Epithelial cell of proximal tubule (primary cell): ENCODE measurements at regions not wholly inside any gene's neighbourhood (a gene's known extent, or its start where the extent isn't known, plus 50 kb on each side); places are given as distances from the start of the nearest gene placed in this dataset.
"Not testable (repeated sequence)": the region's sequence is repeated elsewhere in the genome, so short reads cannot be mapped to it uniquely, and the experiment has no call there.

ENCODE experiments used
- DNase-seq: peaks from one replicate; pipeline ENCODE4 v3.0.0-alpha.2; 2011; ENCODE audit warnings: low read depth
- H3K4me3 ChIP-seq: 2 replicates; pipeline ENCODE4 v1.5.1; 2011; ENCODE audit warnings: low read depth, mild to moderate bottlenecking, low read length
- CTCF ChIP-seq: conservative IDR thresholded peaks from 2 replicates; pipeline ENCODE4 v1.5.1; 2012; ENCODE audit warnings: low read depth, mild to moderate bottlenecking, low read length

- no peak overlapping the region for H3K4me3 ChIP-seq
- TF ChIP-seq CTCF: no peak
- DNase-seq: no peak
Measured at GRCh38 chr7:119026391-119026790, 801.9 kb downstream of the ANKRD7 start.

- DNase-seq: no peak
- H3K4me3 ChIP-seq: no peak overlapping the region
Measured at GRCh38 chr7:119028736-119029135, 804.2 kb downstream of the ANKRD7 start.

GRCh38 chr7:119032136-119032535, 807.6 kb downstream of the ANKRD7 start:
- H3K4me3 ChIP-seq, DNase-seq: not testable (repeated sequence)

More at GRCh38 chr7:119028736-119029135, 804.2 kb downstream of the ANKRD7 start:
- TF ChIP-seq CTCF: no peak

- H3K4me3 ChIP-seq: no peak overlapping the region
- TF ChIP-seq CTCF: no peak
- DNase-seq: no peak
Measured at GRCh38 chr7:119033641-119034040, 809.1 kb downstream of the ANKRD7 start.

- H3K4me3 ChIP-seq: no peak overlapping the region
- DNase-seq: no peak
- no peak for TF ChIP-seq CTCF
Measured at GRCh38 chr7:119037941-119038340, 813.4 kb downstream of the ANKRD7 start.

GRCh38 chr7:119046068-119046467, 821.6 kb downstream of the ANKRD7 start:
- H3K4me3 ChIP-seq: no peak overlapping the region
- no peak for TF ChIP-seq CTCF
- DNase-seq: no peak

- DNase-seq: no peak
- TF ChIP-seq CTCF: no peak
- no peak overlapping the region for H3K4me3 ChIP-seq
Measured at GRCh38 chr7:119065966-119066365, 841.5 kb downstream of the ANKRD7 start.

- no peak for TF ChIP-seq CTCF
- no peak for DNase-seq
- no peak overlapping the region for H3K4me3 ChIP-seq
Measured at GRCh38 chr7:119086026-119086425, 861.5 kb downstream of the ANKRD7 start.
